ENCODE measurements at regions not wholly inside any gene's neighbourhood (a gene's known extent, or its start where the extent isn't known, plus 50 kb on each side); places are given as distances from the start of the nearest gene placed in this dataset.
"Not testable (repeated sequence)": the region's sequence is repeated elsewhere in the genome, so short reads cannot be mapped to it uniquely, and the experiment has no call there.

- Histone ChIP-seq H3K9ac (ENCODE audit: extremely low read depth, low read length, poor library complexity, severe bottlenecking) (no peak overlapping the region), H3K27me3 (ENCODE audit: control insufficient read depth, insufficient read depth, low read length, poor library complexity, severe bottlenecking) (no peaks in the 10 kb centered on the region), H3K27ac (ENCODE audit: low read depth, low read length) (no peak overlapping the region), H3K4me3 (ENCODE audit: low read length) (no peak overlapping the region), H3K9me3 (ENCODE audit: control insufficient read depth, low read length) (no peaks in the 10 kb centered on the region), H3K4me1 (ENCODE audit: control insufficient read depth, insufficient read depth, low read length) (no peaks in the 10 kb centered on the region), H3K36me3 (ENCODE audit: control insufficient read depth, insufficient read depth, low read length) (no peaks in the 10 kb centered on the region)
- no peak for TF ChIP-seq CTCF (conservative IDR thresholded peaks at IDR 0.05)
- Mint-ChIP-seq H3K36me3 (ENCODE audit: low read depth) (no peaks in the 10 kb centered on the region), H3K4me1 (peaks cover 4% of the 10 kb centered on the region), H3K4me3 (no peak overlapping the region), H3K27ac (no peak overlapping the region), H3K27me3 (ENCODE audit: insufficient read depth) (no peaks in the 10 kb centered on the region), H3K9me3 (no peaks in the 10 kb centered on the region)
- DNase-seq, result no peak
Observed at GRCh38 chr6:48606618-48607017, 495.6 kb upstream of the PTCHD4 start.

GRCh38 chr6:48597951-48598350 lies 487.0 kb upstream of the PTCHD4 start:
- H3K36me3 Mint-ChIP-seq (ENCODE audit: low read depth), result no peaks in the 10 kb centered on the region
- no peak overlapping the region for H3K27ac Mint-ChIP-seq

GRCh38 chr6:48596830-48597229 lies 485.8 kb upstream of the PTCHD4 start:
- Histone ChIP-seq H3K36me3 (ENCODE audit: control insufficient read depth, insufficient read depth, low read length) (no peaks in the 10 kb centered on the region), H3K9me3 (ENCODE audit: control insufficient read depth, low read length) (no peaks in the 10 kb centered on the region), H3K4me3 (ENCODE audit: low read length) (no peak overlapping the region), H3K27me3 (ENCODE audit: control insufficient read depth, insufficient read depth, low read length, poor library complexity, severe bottlenecking) (no peaks in the 10 kb centered on the region), H3K27ac (ENCODE audit: low read depth, low read length) (no peak overlapping the region), H3K9ac (ENCODE audit: extremely low read depth, low read length, poor library complexity, severe bottlenecking) (no peak overlapping the region), H3K4me1 (ENCODE audit: control insufficient read depth, insufficient read depth, low read length) (no peaks in the 10 kb centered on the region)
- no peak for TF ChIP-seq CTCF (conservative IDR thresholded peaks at IDR 0.05)
- Mint-ChIP-seq H3K4me1 (no peaks in the 10 kb centered on the region), H3K36me3 (ENCODE audit: low read depth) (no peaks in the 10 kb centered on the region), H3K4me3 (no peak overlapping the region), H3K27ac (no peak overlapping the region), H3K27me3 (ENCODE audit: insufficient read depth) (no peaks in the 10 kb centered on the region), H3K9me3 (peaks cover 7% of the 10 kb centered on the region)
- DNase-seq, result no peak

More at GRCh38 chr6:48597951-48598350, 487.0 kb upstream of the PTCHD4 start:
- no peaks in the 10 kb centered on the region for H3K27me3 ChIP-seq (ENCODE audit: control insufficient read depth, insufficient read depth, low read length, poor library complexity, severe bottlenecking)
- WGBS, 2 experiments (ENCODE audit: insufficient coverage in 1 of 2, insufficient read length in 1 of 2), result 90 to 100% methylated on average over 2 to 3 of the region's 3 CpGs
- peaks cover under 1% of the 10 kb centered on the region for H3K9me3 Mint-ChIP-seq
- DNase-seq, result no peak
- no peaks in the 10 kb centered on the region for H3K27me3 Mint-ChIP-seq (ENCODE audit: insufficient read depth)
- no peak overlapping the region for H3K4me3 ChIP-seq (ENCODE audit: low read length)
- H3K4me1 Mint-ChIP-seq, result no peaks in the 10 kb centered on the region
- no peak overlapping the region for H3K27ac ChIP-seq (ENCODE audit: low read depth, low read length)
- H3K4me3 Mint-ChIP-seq, result no peak overlapping the region
- no peak for TF ChIP-seq CTCF (conservative IDR thresholded peaks at IDR 0.05)
- H3K4me1 ChIP-seq (ENCODE audit: control insufficient read depth, insufficient read depth, low read length), result no peaks in the 10 kb centered on the region
- no peaks in the 10 kb centered on the region for H3K9me3 ChIP-seq (ENCODE audit: control insufficient read depth, low read length)
- no peak overlapping the region for H3K9ac ChIP-seq (ENCODE audit: extremely low read depth, low read length, poor library complexity, severe bottlenecking)
- H3K36me3 ChIP-seq (ENCODE audit: control insufficient read depth, insufficient read depth, low read length), result no peaks in the 10 kb centered on the region

- H3K36me3 ChIP-seq (ENCODE audit: control insufficient read depth, insufficient read depth, low read length); H3K4me1 Mint-ChIP-seq; H3K27me3 Mint-ChIP-seq (ENCODE audit: insufficient read depth); H3K27ac Mint-ChIP-seq; H3K36me3 Mint-ChIP-seq (ENCODE audit: low read depth); H3K9ac ChIP-seq (ENCODE audit: extremely low read depth, low read length, poor library complexity, severe bottlenecking); H3K27ac ChIP-seq (ENCODE audit: low read depth, low read length); H3K4me1 ChIP-seq (ENCODE audit: control insufficient read depth, insufficient read depth, low read length); DNase-seq; H3K27me3 ChIP-seq (ENCODE audit: control insufficient read depth, insufficient read depth, low read length, poor library complexity, severe bottlenecking); H3K4me3 Mint-ChIP-seq: not testable (repeated sequence)
- Histone ChIP-seq H3K4me3 (ENCODE audit: low read length) (peak overlapping the region; percentile 27), H3K9me3 (ENCODE audit: control insufficient read depth, low read length) (peaks cover 16% of the 10 kb centered on the region)
- H3K9me3 Mint-ChIP-seq, result peaks cover 17% of the 10 kb centered on the region
Observed at GRCh38 chr6:48591158-48591557, 480.2 kb upstream of the PTCHD4 start.

All from endodermal cell (in vitro differentiated cells).